ENCODE measurements at regions not wholly inside any gene's neighbourhood (a gene's known extent, or its start where the extent isn't known, plus 50 kb on each side); places are given as distances from the start of the nearest gene placed in this dataset.

DNA sequence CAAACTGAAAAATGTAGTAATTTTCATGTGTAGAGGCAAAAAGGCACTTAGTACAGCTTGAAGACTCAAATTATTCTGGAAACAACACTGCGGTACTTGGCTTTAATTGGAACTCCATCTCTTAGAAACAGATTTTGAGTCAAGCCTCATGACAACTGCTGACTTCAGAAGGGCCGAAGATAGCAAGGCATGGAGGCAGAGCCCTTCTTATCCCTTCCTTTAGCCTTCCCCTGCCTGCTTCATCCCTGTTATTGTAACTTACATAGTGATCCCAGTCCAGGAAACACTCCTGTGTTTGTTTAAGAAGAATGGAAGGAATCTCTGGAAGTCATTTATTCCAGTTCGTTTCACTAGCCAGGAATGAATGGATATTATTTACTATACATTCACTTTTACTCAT lies 110.9 kb upstream of the FAM98A start:
- TF ChIP-seq, protein P1, sequence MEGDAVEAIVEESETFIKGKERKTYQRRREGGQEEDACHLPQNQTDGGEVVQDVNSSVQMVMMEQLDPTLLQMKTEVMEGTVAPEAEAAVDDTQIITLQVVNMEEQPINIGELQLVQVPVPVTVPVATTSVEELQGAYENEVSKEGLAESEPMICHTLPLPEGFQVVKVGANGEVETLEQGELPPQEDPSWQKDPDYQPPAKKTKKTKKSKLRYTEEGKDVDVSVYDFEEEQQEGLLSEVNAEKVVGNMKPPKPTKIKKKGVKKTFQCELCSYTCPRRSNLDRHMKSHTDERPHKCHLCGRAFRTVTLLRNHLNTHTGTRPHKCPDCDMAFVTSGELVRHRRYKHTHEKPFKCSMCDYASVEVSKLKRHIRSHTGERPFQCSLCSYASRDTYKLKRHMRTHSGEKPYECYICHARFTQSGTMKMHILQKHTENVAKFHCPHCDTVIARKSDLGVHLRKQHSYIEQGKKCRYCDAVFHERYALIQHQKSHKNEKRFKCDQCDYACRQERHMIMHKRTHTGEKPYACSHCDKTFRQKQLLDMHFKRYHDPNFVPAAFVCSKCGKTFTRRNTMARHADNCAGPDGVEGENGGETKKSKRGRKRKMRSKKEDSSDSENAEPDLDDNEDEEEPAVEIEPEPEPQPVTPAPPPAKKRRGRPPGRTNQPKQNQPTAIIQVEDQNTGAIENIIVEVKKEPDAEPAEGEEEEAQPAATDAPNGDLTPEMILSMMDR (IDR thresholded peaks at IDR 0.05; ENCODE audit: insufficient read depth, low read depth, low read length) = no peak
- no peak for TF ChIP-seq EZH2 (IDR thresholded peaks at IDR 0.05; ENCODE audit: insufficient read depth, low read length)
